Epithelial cell of proximal tubule (primary cell): ENCODE measurements at regions not wholly inside any gene's neighbourhood (a gene's known extent, or its start where the extent isn't known, plus 50 kb on each side); places are given as distances from the start of the nearest gene placed in this dataset.

Experiments
- DNase-seq: peaks from one replicate; pipeline ENCODE4 v3.0.0-alpha.2; 2011; ENCODE audit warnings: low read depth
- H3K4me3 ChIP-seq: 2 replicates; pipeline ENCODE4 v1.5.1; 2011; ENCODE audit warnings: low read depth, mild to moderate bottlenecking, low read length
- CTCF ChIP-seq: conservative IDR thresholded peaks from 2 replicates; pipeline ENCODE4 v1.5.1; 2012; ENCODE audit warnings: low read depth, mild to moderate bottlenecking, low read length

- no peak for TF ChIP-seq CTCF
- no peak overlapping the region for H3K4me3 ChIP-seq
- no peak for DNase-seq
Measured at GRCh38 chr14:58765418-58765831, 127.7 kb downstream of the DACT1 start.

- DNase-seq, result no peak
- TF ChIP-seq CTCF, result no peak
Measured at GRCh38 chr14:58765843-58766242, 128.1 kb downstream of the DACT1 start.

GRCh38 chr14:58769011-58769643 lies 131.4 kb downstream of the DACT1 start:
- DNase-seq, result no peak
- no peak for TF ChIP-seq CTCF
- no peak overlapping the region for H3K4me3 ChIP-seq

More at GRCh38 chr14:58765843-58766242, 128.1 kb downstream of the DACT1 start:
- no peak overlapping the region for H3K4me3 ChIP-seq

GRCh38 chr14:58769771-58770170 lies 132.0 kb downstream of the DACT1 start:
- no peak for DNase-seq
- TF ChIP-seq CTCF, result no peak
- no peak overlapping the region for H3K4me3 ChIP-seq

- H3K4me3 ChIP-seq, result no peak overlapping the region
- no peak for DNase-seq
- no peak for TF ChIP-seq CTCF
Measured at GRCh38 chr14:58770491-58770982, 132.8 kb downstream of the DACT1 start.

GRCh38 chr14:58771016-58771415 lies 133.3 kb downstream of the DACT1 start:
- no peak overlapping the region for H3K4me3 ChIP-seq
- no peak for DNase-seq
- no peak for TF ChIP-seq CTCF

GRCh38 chr14:58772116-58772515 lies 134.4 kb downstream of the DACT1 start:
- no peak for TF ChIP-seq CTCF
- no peak for DNase-seq
- H3K4me3 ChIP-seq, result no peak overlapping the region
